CD4-positive, alpha-beta T cell treated with Interleukin-6 at 100 ng/mL for 8 hours (primary cell): ENCODE measurements at regions not wholly inside any gene's neighbourhood (a gene's known extent, or its start where the extent isn't known, plus 50 kb on each side); places are given as distances from the start of the nearest gene placed in this dataset.
"Not testable (repeated sequence)": the region's sequence is repeated elsewhere in the genome, so short reads cannot be mapped to it uniquely, and the experiment has no call there.

Experiments
- DNase-seq: peaks from one replicate; pipeline ENCODE4 v3.0.0-alpha.2; 2020; ENCODE audit warnings: mixed read lengths, low spot score

- no peak for DNase-seq
Observed at GRCh38 chr5:15334551-15335266, 165.3 kb upstream of the FBXL7 start.

- DNase-seq: no peak
Observed at GRCh38 chr5:15333091-15333490, 166.9 kb upstream of the FBXL7 start.

- DNase-seq: no peak
Observed at GRCh38 chr5:15326932-15327331, 173.0 kb upstream of the FBXL7 start.

GRCh38 chr5:15326471-15326870, 173.5 kb upstream of the FBXL7 start:
- no peak for DNase-seq

GRCh38 chr5:15322421-15322820, 177.6 kb upstream of the FBXL7 start:
- DNase-seq: no peak

- DNase-seq: no peak
Observed at GRCh38 chr5:15321776-15322175, 178.2 kb upstream of the FBXL7 start.

GRCh38 chr5:15320871-15321270, 179.1 kb upstream of the FBXL7 start:
- DNase-seq: no peak

- DNase-seq: no peak
Observed at GRCh38 chr5:15304914-15305834, 194.8 kb upstream of the FBXL7 start.

- no peak for DNase-seq
Observed at GRCh38 chr5:15304066-15304731, 195.8 kb upstream of the FBXL7 start.

GRCh38 chr5:15300141-15300540, 199.8 kb upstream of the FBXL7 start:
- DNase-seq: no peak

- DNase-seq: no peak
Observed at GRCh38 chr5:15290953-15291352, 209.0 kb upstream of the FBXL7 start.

GRCh38 chr5:15286650-15287049, 213.3 kb upstream of the FBXL7 start:
- DNase-seq: no peak

GRCh38 chr5:15285901-15286583, 213.9 kb upstream of the FBXL7 start:
- DNase-seq: no peak

GRCh38 chr5:15284706-15285105, 215.3 kb upstream of the FBXL7 start:
- no peak for DNase-seq

GRCh38 chr5:15283076-15283475, 216.9 kb upstream of the FBXL7 start:
- DNase-seq: no peak

GRCh38 chr5:15282611-15283010, 217.4 kb upstream of the FBXL7 start:
- DNase-seq: no peak

- DNase-seq: not testable (repeated sequence)
Observed at GRCh38 chr5:15271596-15271995, 228.4 kb upstream of the FBXL7 start.

- DNase-seq: no peak
Observed at GRCh38 chr5:15267966-15268365, 232.0 kb upstream of the FBXL7 start.

GRCh38 chr5:15266841-15267240, 233.1 kb upstream of the FBXL7 start:
- no peak for DNase-seq

- no peak for DNase-seq
Observed at GRCh38 chr5:15266229-15266628, 233.8 kb upstream of the FBXL7 start.

GRCh38 chr5:15263942-15264341, 236.0 kb upstream of the FBXL7 start:
- no peak for DNase-seq

GRCh38 chr5:15263406-15263805, 236.6 kb upstream of the FBXL7 start:
- no peak for DNase-seq
